A673 (cell line): ENCODE measurements at regions not wholly inside any gene's neighbourhood (a gene's known extent, or its start where the extent isn't known, plus 50 kb on each side); places are given as distances from the start of the nearest gene placed in this dataset.

Experiments
- BruUV-seq: library from RNA; stranded (reverse); fragments of 400-500 nt; replicated peaks from 2 replicates; lab custom pipeline; 2021; lab: Mats Ljungman, UMichigan
- CTCF ChIA-PET: fragments of 300-600 bp; sonication (Branson Sonifier 250); formaldehyde crosslinking; loops from one replicate; lab custom pipeline; 2022; ENCODE audit warnings: antibody characterized with exemption; lab: Charles Lee
- POLR2A ChIA-PET: fragments of 300-600 bp; sonication (Branson Sonifier 250); formaldehyde crosslinking; loops from one replicate; lab custom pipeline; 2022; ENCODE audit warnings: antibody characterized with exemption; ENCODE audit not compliant: low non-redundant PET; lab: Charles Lee
- DNase-seq: peaks from one replicate; pipeline ENCODE4 v3.0.0-alpha.2; 2015; ENCODE audit warnings: low spot score
- H3K27ac ChIP-seq: fragments of 200-600 bp; sonication (generic); 2 replicates; pipeline ENCODE4 v1.5.1; 2016; ENCODE audit warnings: mixed run types, low read depth, mild to moderate bottlenecking, mixed read lengths, antibody characterized with exemption, low read length; ENCODE audit not compliant: poor library complexity, severe bottlenecking
- H3K27me3 ChIP-seq: fragments of 200-600 bp; sonication (generic); replicated peaks from 2 replicates; pipeline ENCODE4 v1.6.1; 2017; ENCODE audit warnings: mixed run types, low read depth, mild to moderate bottlenecking, mixed read lengths, antibody characterized with exemption, low read length; ENCODE audit not compliant: insufficient read depth, poor library complexity
- H3K36me3 ChIP-seq: fragments of 200-600 bp; sonication (generic); 2 replicates; pipeline ENCODE4 v1.6.1; 2016; ENCODE audit warnings: mixed run types, mild to moderate bottlenecking, mixed read lengths, antibody characterized with exemption, low read length; ENCODE audit not compliant: insufficient read depth, poor library complexity, severe bottlenecking
- H3K4me1 ChIP-seq: fragments of 200-600 bp; sonication (generic); 2 replicates; pipeline ENCODE4 v1.6.1; 2017; ENCODE audit warnings: mixed run types, mild to moderate bottlenecking, mixed read lengths, antibody characterized with exemption, low read length; ENCODE audit not compliant: insufficient read depth, poor library complexity, severe bottlenecking
- H3K4me3 ChIP-seq: fragments of 200-600 bp; sonication (generic); 2 replicates; pipeline ENCODE4 v1.5.1; 2016; ENCODE audit warnings: low read depth, mixed run types, mild to moderate bottlenecking, mixed read lengths, low read length; ENCODE audit not compliant: poor library complexity, severe bottlenecking
- H3K9me3 ChIP-seq: fragments of 200-600 bp; sonication (generic); 2 replicates; pipeline ENCODE4 v1.6.1; 2016; ENCODE audit warnings: mixed run types, low read depth, mild to moderate bottlenecking, mixed read lengths, antibody characterized with exemption, low read length; ENCODE audit not compliant: poor library complexity, severe bottlenecking
- CTCF ChIP-seq: fragments of 300-800, 200-600 bp; sonication (generic); conservative IDR thresholded peaks from 2 replicates; pipeline ENCODE4 v1.5.1; 2017; ENCODE audit warnings: low read depth, mild to moderate bottlenecking, antibody characterized with exemption, low read length, moderate library complexity, mixed read lengths
- EZH2 ChIP-seq: fragments of 200-600 bp; sonication (generic); IDR thresholded peaks from 2 replicates; pipeline ENCODE4 v1.6.1; 2017; ENCODE audit warnings: borderline replicate concordance, low read depth, mild to moderate bottlenecking, mixed read lengths, antibody characterized with exemption, low read length; ENCODE audit not compliant: poor library complexity, severe bottlenecking
- intact Hi-C: fragments of 100-400 bp; cut with micrococcal nuclease; formaldehyde crosslinking; loops from one replicate; pipeline ENCODE4 v1.10.0; 2022; ENCODE audit not compliant: unreplicated experiment

- Histone ChIP-seq H3K4me1 (peaks cover 5% of the 10 kb centered on the region), H3K27ac (no peak overlapping the region), H3K4me3 (no peak overlapping the region), H3K9me3 (no peaks in the 10 kb centered on the region), H3K36me3 (no peaks in the 10 kb centered on the region), H3K27me3 (peaks cover 20% of the 10 kb centered on the region)
- ChIA-PET CTCF (no interaction called here), POLR2A (no interaction called here)
- BruUV-seq = no TSS peak
- TF ChIP-seq EZH2 = no peak
- no peak for TF ChIP-seq CTCF
- intact Hi-C loops = loop anchor here (2.0 kb wide), 2 partner anchors 137 to 191 kb away; no protein-coding TSS in a partner anchor
- DNase-seq = no peak
Measured at GRCh38 chr5:154611341-154611767, 133.3 kb upstream of the HAND1 start.

GRCh38 chr5:154610321-154611154 lies 132.5 kb upstream of the HAND1 start:
- TF ChIP-seq EZH2 = no peak
- peak; percentile 84 for TF ChIP-seq CTCF
- peaks cover 19% of the 10 kb centered on the region for H3K27me3 ChIP-seq
- CTCF ChIA-PET = interaction anchor here (0.6 to 1.4 kb wide), 2 partner anchors 21 to 636 kb away, joined by 3 to 5 read pairs; no protein-coding TSS in a partner anchor
- H3K4me1 ChIP-seq = peaks cover 5% of the 10 kb centered on the region
- H3K9me3 ChIP-seq = no peaks in the 10 kb centered on the region
- H3K4me3 ChIP-seq = peak overlapping the region; percentile 22
- H3K36me3 ChIP-seq = no peaks in the 10 kb centered on the region
- POLR2A ChIA-PET = no interaction called here
- intact Hi-C loops = loop anchor here (1.0 to 2.0 kb wide), 5 partner anchors 89 to 636 kb away; no protein-coding TSS in a partner anchor
- BruUV-seq = no TSS peak
- peak; percentile 85 for DNase-seq
- H3K27ac ChIP-seq = no peak overlapping the region

GRCh38 chr5:154609251-154609650 lies 131.2 kb upstream of the HAND1 start:
- Histone ChIP-seq H3K4me3 (no peak overlapping the region), H3K9me3 (no peaks in the 10 kb centered on the region), H3K4me1 (peaks cover 5% of the 10 kb centered on the region), H3K36me3 (no peaks in the 10 kb centered on the region), H3K27me3 (peaks cover 15% of the 10 kb centered on the region), H3K27ac (no peak overlapping the region)
- no peak for DNase-seq
- ChIA-PET POLR2A (no interaction called here), CTCF (interaction anchor here (1.4 kb wide), 1 partner anchor 635 kb away, joined by 5 read pairs; no protein-coding TSS in a partner anchor)
- no TSS peak for BruUV-seq
- intact Hi-C loops = loop anchor here (10.0 kb wide), 1 partner anchor 534 kb away; no protein-coding TSS in a partner anchor
- no peak for TF ChIP-seq CTCF
